Gastroesophageal sphincter (tissue), 3 donors: ENCODE measurements at regions not wholly inside any gene's neighbourhood (a gene's known extent, or its start where the extent isn't known, plus 50 kb on each side); places are given as distances from the start of the nearest gene placed in this dataset.

ENCODE experiments used
- POLR2A ChIP-seq, 2 donors: fragments of 450-650 bp; IDR thresholded peaks; one replicate each; pipeline ENCODE4 v1.6.1; 2017; ENCODE audit warnings: antibody characterized with exemption in 2 of 2, mild to moderate bottlenecking in 2 of 2, moderate library complexity in 1 of 2
- POLR2AphosphoS5 ChIP-seq: sonication (generic); formaldehyde crosslinking; IDR thresholded peaks from one replicate; pipeline ENCODE4 v1.6.1; 2017; ENCODE audit warnings: antibody characterized with exemption
- TF ChIP-seq, protein P1 (sequence below), 4 experiments: fragments of 200-600 bp in 2 of 4; fragments of 450-650 bp in 2 of 4; sonication (generic) in 1 of 4; IDR thresholded peaks; one replicate each; pipeline ENCODE4 v1.5.1; 2017 to 2019; ENCODE audit warnings: antibody characterized with exemption in 4 of 4, mild to moderate bottlenecking in 2 of 4, moderate library complexity in 2 of 4

DNA sequence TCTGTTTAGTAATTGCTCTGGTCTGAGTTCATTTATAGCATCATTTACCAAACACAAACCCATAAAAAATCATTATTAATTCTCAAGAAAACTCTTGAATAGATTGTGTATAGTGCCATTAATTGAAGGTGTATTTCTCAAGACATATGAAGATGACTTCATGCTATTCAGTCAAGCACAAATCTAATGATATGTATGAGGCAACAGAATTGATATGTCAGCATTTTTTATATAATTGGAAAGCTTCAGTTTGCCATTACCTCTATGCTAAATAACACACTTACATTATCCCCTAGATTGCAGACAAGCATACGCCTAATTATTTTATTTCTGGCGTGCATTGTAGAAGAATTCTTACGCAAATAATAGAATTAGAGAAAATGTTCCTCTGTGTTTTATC, 461.8 kb downstream of the PDHA2 start:
- TF ChIP-seq POLR2A (IDR thresholded peaks at IDR 0.05) (no peak), POLR2AphosphoS5 (no peak)
- TF ChIP-seq, protein P1, sequence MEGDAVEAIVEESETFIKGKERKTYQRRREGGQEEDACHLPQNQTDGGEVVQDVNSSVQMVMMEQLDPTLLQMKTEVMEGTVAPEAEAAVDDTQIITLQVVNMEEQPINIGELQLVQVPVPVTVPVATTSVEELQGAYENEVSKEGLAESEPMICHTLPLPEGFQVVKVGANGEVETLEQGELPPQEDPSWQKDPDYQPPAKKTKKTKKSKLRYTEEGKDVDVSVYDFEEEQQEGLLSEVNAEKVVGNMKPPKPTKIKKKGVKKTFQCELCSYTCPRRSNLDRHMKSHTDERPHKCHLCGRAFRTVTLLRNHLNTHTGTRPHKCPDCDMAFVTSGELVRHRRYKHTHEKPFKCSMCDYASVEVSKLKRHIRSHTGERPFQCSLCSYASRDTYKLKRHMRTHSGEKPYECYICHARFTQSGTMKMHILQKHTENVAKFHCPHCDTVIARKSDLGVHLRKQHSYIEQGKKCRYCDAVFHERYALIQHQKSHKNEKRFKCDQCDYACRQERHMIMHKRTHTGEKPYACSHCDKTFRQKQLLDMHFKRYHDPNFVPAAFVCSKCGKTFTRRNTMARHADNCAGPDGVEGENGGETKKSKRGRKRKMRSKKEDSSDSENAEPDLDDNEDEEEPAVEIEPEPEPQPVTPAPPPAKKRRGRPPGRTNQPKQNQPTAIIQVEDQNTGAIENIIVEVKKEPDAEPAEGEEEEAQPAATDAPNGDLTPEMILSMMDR (IDR thresholded peaks at IDR 0.05), result no peak
